HL-60/S4 (cell line): ENCODE measurements at regions not wholly inside any gene's neighbourhood (a gene's known extent, or its start where the extent isn't known, plus 50 kb on each side); places are given as distances from the start of the nearest gene placed in this dataset.
"Not testable (repeated sequence)": the region's sequence is repeated elsewhere in the genome, so short reads cannot be mapped to it uniquely, and the experiment has no call there.

Experiments
- in situ Hi-C: fragments of 300-500 bp; cut with MboI; formaldehyde crosslinking; loops from 2 replicates; pipeline ENCODE4 v1.14.3; 2022; ENCODE audit warnings: low sequenced_read_pairs

DNA sequence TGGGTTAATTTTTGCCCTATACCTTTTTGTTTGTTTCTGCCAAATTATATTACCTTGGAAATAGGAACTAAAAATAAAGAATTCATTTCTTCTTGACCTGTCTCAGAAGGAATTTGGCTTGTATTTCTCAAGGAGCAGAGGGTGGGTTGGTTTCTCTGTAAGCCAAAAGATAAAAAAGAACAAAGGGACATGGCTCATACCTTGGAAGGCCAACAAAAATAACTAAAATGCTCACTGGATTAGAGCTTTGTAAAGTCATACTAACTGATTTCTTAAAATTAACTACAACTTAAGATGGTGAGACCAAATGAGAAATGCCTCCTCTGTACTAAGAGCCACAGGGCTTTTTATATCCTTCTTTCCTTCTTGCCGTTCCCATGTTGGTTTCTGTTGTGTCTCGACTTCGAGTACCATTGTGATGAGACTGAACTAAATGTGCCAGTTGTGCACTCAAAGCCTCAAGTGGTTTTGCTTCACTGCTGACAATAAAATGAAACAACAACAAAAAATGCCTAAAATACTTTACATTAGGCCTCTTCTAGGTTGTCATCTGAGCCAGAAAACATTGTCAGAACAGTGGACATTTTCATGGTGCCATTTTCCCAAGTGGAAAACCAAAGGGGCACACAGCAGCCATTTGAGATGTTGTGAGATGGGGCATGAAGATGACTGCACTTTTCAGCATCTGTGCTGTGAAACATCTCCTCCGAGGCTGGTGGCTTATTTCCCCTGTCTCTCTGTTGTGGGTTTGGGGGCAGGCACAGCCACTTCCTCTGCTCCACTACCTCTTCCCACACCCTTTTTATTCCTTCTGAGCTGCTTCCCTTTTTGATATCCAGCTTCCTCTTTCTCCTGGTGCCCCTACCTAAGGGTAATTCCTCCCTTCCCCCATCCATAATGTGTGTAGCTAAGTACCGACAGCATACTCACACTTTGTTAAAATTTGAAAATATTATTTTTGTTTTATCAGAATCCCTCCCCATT lies 51.8 kb upstream of the AGR3 start:
- in situ Hi-C loops: loop anchor here (25.0 kb wide), 1 partner anchor 1404 kb away; no protein-coding TSS in a partner anchor

DNA sequence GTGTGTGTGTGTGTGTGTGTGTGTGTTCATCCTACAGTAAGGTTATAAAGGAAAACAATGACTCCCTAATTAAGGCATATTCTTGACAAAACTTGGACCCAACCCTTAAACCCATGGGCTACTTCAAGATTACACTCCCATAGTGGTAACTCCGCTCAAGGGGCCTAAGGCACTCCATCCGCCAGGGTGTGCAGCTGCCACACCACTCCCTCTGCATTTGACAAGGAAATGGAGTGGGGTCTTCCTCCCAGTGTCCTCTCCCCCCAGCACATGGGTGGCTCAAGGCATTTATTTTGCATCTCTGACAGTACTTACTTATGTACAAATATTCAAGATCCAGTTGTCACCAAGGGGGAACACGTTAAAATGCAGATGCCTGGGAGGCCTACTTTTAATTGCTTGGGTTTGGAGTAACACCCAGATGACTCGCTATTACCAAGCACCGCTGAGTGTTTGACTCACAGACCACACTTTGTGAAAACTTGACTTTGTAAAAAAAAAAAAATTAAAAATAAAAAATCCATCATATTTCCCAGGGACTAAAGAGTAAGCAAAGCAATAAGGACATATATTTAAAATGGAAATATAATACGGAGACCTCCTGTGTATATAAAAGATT lies 53.0 kb upstream of the AGR3 start:
- in situ Hi-C loops: loop anchor here (25.0 kb wide), 1 partner anchor 1402 kb away; no protein-coding TSS in a partner anchor

DNA sequence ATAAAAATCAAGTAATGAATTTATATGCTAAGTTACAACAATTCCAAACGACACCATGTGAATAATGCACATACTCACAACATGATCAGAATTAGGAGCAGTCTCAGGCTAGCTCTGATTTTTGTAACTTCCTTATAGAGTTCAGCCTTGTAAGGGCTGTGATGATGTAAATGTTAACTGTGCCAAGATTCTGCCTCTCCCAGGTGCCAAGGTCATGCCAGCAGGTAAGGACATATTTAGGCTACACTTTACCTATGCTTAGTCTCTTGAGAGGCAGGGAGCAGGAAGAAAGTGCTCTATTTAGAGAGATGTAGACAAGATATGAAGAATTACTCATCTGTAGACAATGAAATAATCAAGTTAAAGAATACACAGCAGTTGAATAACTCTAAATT lies 53.6 kb upstream of the AGR3 start:
- in situ Hi-C loops: loop anchor here (25.0 kb wide), 1 partner anchor 1402 kb away; no protein-coding TSS in a partner anchor

DNA sequence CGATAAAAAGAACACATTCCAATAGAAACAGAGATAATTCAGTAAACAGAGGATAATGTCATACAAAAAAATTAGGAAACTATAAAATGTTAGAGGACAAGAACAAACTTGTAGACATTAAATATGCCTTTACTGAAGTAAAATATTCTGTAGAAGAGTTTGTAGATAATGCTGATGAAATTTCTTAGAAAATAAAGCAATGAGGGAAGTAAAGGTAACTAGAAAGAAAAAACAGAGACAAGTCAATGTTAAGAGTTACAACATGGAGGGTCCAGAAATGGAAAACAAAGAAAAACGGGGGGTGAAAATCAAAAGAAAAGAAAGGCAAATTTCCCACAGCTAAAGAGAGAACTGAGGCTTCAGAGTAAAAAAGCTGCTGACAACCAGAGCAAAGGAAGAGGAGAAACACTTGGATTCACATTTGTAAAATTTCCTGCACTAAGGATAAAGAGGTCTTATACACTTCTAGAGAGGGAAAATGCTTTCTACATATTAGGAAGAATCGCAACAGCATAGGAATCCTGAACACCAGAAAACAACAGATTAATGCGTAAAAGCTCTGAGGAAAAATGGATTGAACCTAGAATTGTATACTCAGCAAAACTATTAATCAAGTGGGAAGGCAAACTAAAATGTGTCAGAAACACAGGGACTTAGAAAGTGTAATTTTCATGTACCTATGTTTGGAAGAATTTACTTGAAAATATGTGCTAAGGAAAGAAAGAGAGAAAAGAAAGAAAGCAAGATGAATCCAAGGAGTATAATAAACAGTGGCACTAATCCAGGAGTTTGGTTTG lies 55.0 kb upstream of the AGR3 start:
- in situ Hi-C loops: loop anchor here (25.0 kb wide), 1 partner anchor 1400 kb away; no protein-coding TSS in a partner anchor

DNA sequence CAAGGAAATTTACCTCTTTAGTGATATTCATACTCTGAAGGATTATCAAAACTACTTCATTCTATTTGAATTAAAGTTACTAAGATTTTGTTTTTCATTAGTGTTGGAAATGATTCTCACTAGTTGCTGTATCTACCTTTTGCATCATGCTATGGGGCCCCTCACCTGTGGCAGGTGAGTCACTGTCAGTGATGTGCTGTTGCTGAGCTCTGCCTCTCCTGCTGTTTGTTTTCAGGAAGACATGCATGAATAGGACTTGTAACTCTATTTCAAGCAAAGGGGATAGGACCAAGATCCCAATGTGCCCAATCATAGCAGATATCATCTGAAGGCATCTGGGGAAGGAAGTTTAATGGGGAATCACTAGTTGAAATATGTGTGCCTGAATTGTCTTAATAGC lies 57.4 kb upstream of the AGR3 start:
- in situ Hi-C loops: loop anchor here (25.0 kb wide), 1 partner anchor 1398 kb away; no protein-coding TSS in a partner anchor

DNA sequence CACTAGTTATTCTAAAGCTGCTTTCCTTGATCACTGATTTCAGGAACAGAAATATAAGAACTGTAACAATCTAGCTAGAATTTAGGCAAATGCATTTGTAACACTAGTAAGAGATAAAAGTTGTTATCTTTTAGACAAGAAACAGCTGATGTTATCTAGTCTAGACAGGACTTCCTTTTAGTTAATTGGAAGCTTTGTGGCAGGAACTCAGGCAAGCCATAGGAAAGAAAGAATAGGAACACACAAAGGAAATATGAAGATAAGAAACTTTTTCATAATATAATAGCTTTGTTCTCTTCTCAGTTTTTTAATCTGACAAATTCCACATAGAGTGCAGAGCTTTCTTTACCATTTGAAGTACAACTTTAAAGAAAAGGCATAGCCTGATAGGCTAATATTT lies 59.0 kb upstream of the AGR3 start:
- in situ Hi-C loops: loop anchor here (25.0 kb wide), 1 partner anchor 1397 kb away; no protein-coding TSS in a partner anchor

DNA sequence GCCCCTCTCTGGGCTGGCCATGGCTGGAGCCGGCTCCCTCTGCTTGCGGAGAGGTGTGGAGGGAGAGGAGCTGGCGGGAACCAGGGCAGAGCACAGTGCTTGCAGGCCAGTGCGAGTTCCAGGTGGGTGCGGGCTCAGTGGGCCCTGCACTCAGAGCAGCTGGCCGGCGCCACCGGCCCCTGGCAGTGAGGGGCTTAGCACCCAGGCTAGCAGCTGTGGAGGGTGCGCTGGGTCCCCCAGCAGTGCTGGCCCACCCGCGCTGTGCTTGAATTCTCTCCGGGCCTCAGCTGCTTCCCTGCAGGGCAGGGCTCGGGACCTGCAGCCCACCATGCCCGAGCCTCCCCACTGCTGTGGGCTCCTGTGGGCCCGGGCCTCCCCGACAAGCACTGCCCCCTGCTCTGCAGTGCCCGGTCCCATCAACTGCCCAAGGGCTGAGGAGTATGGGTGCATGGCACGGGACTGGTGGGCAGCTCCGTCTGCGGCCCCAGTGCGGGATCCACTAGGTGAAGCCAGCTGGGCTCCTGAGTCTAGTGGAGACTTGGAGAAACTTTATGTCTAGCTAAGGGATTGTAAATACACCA lies 61.2 kb upstream of the AGR3 start:
- in situ Hi-C loops: loop anchor here (25.0 kb wide), 1 partner anchor 1394 kb away; no protein-coding TSS in a partner anchor

DNA sequence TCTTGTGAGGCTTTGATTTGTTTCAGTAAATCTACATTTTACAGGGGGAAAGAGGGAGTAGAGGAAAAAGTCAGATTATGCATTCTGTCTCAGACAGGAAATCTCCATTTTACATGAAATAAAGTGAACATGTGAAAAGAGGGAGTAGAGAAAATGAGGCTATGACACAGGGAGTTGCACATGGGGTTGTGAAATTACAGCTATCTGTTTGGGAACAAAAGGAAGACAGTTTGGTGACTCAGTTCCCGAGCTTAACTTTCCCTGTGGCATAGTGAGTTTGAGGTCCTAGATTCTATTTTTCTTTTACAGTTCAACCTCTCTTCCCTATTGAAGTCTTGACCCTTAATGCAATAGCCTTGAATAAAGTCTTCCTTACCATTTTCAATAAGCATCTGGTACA lies 63.2 kb upstream of the AGR3 start:
- in situ Hi-C loops: loop anchor here (25.0 kb wide), 1 partner anchor 1392 kb away; no protein-coding TSS in a partner anchor

DNA sequence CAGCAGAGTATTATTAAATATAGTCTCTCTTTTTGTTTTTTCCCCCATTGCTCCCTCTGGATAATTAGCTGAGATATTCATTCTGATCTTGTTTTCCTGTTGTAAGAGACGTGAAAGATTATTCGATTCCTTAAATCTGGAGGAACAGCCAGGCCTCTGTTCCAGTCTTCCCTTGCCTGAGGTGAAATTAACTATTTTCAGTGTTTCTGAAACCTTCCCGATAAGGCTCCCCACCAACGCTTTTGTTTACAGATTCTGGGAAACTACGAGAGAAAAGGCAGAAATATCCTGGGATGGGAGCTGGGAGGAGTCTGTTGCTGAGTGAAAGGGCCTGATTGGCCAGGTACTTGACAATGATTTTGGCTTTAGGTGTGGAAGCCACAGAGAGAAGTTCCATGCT lies 63.6 kb upstream of the AGR3 start:
- in situ Hi-C loops: loop anchor here (25.0 kb wide), 1 partner anchor 1392 kb away; no protein-coding TSS in a partner anchor

DNA sequence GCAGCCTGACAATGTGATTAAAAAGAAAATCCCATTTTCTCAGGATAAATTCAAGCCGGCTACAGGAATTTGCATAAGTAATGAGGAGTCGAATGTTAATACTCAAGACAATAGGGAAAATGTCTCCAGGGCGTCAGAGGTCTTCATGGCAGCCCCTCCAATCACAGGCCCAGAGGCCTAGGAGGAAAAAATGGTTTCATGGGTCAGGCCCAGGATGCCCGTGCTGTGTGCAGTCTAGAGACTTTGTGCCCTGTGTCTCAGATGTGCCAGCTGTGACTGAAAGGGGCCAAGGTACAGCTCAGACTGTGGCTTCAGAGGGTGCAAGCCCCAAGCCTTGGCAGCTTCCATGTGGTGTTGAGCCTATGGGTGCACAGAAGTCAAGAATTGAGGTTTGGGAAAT lies 66.3 kb upstream of the AGR3 start:
- in situ Hi-C loops: loop anchor here (25.0 kb wide), 1 partner anchor 1389 kb away; no protein-coding TSS in a partner anchor

DNA sequence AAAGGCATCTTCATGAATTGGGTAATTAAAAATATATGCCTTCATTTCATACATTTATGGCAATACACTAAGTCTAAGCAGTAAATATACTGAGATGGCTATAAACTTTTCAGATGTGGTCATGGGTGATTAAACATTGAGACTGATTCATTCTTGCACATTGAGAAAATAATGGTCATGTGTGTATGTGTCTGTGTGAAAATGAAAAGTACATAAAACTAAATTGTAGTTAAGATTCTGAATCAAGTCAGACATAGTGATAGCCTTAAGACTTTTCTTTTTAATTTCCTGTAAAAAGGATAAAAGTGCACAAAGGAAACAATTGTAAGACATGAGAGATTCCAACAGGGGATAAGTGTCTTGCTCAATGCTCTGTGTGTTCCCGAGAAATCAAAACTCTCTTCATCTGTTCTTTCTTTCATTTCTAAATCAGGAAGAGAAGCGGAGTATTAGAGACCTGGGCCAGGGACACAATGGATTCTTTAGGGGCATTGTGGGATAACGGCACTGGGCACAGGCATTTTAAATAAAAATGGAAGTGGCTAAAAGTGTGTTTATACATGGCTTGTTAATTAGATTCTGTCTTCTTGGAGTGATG lies 69.8 kb upstream of the AGR3 start:
- in situ Hi-C loops: no loop called here

DNA sequence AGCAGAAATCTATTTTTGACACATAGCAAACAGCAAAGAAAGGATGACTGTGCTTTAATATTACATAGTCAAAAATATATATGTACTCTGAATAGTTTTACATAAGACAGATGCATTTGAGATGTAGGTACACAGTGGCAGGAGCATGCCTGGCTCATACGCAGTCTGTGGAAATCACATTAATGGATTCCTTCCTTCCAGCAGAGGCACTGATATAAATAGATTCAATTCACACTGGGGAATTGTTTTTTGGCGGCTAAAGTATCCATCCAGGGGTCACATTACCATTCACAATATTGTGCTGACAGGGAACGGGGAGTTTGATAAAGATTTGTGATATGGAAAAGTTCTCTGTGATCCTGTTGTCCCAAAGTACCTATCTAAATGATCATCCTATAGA lies 72.5 kb upstream of the AGR3 start:
- in situ Hi-C loops: no loop called here

DNA sequence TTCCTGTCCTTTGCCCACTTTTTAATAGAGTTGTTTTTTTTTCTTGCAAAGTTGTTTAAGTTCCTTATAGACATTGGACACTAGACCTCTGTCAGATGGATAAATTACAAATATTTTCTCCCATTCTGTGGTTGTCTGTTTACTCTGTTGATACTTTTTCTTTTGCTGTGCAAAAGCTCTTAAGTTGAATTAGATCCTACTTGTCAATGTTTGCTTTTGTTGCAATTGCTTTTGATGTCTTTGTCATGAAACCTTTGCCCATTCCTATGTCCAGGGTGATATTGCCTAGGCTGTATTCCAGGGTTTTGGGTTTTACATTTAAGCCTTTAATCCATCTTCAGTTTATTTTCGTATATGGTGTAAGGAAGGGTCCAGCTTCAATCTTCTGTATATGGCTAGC lies 76.9 kb upstream of the AGR3 start:
- in situ Hi-C loops: no loop called here

DNA sequence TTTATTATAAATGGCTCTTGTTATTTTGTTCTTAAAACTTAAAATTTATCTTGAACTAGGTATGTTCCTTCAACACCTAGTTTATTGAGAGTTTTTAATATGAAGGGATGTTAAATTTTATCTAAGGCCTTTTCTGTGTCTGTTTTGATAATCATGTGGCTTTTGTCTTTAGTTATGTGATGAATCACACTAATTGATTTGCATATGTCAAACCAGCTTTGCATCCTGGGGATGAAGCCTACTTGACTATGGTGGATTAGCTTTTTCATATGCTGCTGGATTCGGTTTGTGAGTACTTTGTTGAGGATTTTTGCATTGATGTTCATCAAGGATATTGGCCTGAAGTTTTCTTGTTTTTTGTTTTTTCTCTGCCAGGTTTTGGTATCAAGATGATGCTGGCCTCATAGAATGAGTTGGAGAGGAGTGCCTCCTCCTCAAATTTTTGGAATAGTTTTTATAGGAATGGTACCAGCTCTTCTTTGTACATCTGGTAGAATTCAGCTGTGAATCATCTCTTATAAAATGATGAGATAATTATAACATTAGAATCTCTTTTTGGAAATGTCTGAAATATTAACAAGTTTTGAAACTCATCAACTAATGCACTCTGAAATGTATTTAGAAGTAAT lies 78.7 kb upstream of the AGR3 start:
- in situ Hi-C loops: no loop called here

DNA sequence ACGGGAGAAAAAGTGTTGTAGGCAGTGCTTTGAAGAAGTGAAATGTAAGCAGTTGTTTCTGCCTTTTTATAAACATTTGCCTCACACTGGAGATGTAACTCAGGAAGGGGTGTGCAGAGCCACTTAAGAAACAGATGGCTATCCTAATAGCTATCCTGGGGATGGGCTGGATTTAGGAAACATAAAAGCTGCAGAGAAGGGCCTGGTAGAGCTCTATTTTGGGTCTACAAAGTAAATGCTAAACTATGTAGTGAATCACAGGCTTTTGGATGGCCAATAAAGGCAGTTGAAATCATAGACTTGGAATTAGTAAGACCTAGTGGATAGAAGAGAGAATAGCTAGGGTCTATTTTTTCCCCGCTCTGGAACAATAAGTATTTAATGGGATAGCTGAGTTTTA lies 79.9 kb upstream of the AGR3 start:
- in situ Hi-C loops: no loop called here

DNA sequence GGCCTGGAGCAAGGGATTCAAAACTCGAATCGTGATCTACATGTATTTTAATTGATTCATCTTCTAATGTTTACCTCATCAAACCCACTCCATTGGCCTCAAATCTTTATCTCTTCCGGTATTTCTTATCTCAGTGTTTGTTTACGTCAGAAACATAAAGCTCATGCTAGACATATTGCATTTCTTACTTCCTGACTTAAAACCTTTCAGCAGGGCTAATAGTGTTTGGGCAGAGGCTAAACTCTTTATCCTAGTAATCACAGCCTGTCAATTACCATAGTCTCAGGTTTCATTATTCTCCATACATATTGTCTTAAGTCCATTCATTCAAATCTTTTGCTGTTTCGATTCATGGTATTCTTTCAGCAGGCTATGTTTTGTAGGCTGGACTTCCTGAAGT lies 81.3 kb upstream of the AGR3 start:
- in situ Hi-C loops: no loop called here

DNA sequence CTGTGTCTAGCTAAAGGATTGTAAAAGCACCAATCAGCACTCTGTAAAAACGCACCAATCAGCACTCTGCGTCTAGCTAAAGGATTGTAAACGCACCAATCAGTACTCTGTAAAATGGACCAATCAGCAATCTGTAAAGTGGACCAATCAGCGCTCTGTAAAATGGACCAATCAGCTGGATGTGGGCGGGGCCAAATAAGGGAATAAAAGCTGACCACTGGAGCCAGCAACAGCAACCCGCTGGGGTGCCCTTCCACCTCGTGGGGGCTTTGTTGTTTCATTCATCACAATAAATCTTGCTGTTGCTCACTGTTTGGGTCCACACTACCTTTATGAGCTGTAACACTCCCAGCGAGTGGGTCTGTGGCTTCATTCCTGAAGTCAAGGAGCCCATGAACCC lies 83.9 kb upstream of the AGR3 start:
- in situ Hi-C loops: not testable (repeated sequence)

DNA sequence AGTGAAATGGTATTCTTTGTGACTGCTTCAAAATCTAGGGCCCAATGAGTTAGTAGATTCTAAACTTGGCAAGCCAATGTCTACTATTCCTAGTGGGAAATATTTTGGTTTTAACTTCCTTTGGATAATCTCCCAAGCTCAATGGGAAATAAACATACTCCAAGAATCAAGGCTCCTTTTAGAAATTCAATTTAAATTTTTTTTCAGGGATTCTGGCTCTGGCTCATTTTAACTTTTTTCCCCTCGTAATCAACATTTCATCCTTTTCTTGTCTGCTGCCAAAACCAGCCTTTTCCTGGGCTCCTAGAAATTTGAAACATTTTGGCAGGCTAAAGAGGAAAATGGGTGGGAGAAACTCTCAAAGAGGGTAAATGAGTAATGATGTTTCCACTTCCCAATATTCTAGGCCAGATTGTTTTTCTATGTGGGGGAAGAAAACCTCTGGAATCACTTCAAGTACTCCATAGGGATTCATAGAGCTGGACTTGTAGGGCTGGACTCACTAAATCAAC lies 85.6 kb upstream of the AGR3 start:
- in situ Hi-C loops: no loop called here

DNA sequence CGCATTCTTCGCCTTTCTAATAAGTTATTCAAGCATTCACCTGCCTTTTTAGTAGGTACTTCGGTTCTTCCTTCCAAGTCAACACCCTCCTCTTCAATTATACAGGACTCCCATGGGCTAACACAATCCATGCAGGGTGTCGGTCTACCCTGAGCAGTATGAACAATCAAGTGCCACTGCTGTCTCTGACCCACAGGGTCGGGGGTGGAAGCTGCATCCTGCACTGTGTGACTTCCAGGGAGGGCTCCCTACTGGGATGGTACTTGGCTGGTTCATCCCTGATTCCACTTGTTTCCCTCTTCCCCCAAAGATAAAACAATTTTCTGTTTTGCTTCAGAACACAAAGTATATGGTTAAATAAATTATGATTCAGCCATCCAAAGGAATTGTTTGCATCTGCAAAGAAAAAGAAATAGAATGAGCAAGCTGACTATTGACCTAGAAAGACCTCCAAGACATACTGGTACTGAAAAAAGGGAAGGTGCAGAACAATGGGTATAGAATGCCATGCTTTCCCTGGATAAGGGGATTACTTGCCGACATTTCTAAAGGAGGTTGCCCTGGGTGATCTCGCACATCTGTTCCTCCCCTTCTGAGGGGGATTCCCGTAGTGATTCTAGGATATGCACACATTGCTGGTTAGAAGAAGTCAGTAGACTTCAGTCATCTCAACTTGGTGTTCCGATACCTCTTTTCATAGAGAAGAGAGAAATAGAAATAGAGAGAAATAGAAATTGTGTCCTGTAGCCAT lies 89.1 kb upstream of the AGR3 start:
- in situ Hi-C loops: no loop called here
